OCI-LY7 (cell line): ENCODE measurements at regions not wholly inside any gene's neighbourhood (a gene's known extent, or its start where the extent isn't known, plus 50 kb on each side); places are given as distances from the start of the nearest gene placed in this dataset.

ENCODE experiments used
- EZH2phosphoT487 ChIP-seq: fragments of 200-600 bp; sonication (generic); IDR thresholded peaks from 2 replicates; pipeline ENCODE4 v1.6.1; 2018; ENCODE audit warnings: low read depth, borderline replicate concordance, mild to moderate bottlenecking, mixed run types, antibody characterized with exemption, low read length, moderate library complexity, mixed read lengths
- TF ChIP-seq, protein P1 (sequence below): fragments of 200-600 bp; sonication (generic); conservative IDR thresholded peaks from 2 replicates; pipeline ENCODE4 v1.5.1; 2014; ENCODE audit warnings: mild to moderate bottlenecking, antibody characterized with exemption, low read length, moderate library complexity, mixed read lengths

GRCh38 chr17:77437017-77437416 lies 296.2 kb downstream of the SEC14L1 start:
- TF ChIP-seq, protein P1, sequence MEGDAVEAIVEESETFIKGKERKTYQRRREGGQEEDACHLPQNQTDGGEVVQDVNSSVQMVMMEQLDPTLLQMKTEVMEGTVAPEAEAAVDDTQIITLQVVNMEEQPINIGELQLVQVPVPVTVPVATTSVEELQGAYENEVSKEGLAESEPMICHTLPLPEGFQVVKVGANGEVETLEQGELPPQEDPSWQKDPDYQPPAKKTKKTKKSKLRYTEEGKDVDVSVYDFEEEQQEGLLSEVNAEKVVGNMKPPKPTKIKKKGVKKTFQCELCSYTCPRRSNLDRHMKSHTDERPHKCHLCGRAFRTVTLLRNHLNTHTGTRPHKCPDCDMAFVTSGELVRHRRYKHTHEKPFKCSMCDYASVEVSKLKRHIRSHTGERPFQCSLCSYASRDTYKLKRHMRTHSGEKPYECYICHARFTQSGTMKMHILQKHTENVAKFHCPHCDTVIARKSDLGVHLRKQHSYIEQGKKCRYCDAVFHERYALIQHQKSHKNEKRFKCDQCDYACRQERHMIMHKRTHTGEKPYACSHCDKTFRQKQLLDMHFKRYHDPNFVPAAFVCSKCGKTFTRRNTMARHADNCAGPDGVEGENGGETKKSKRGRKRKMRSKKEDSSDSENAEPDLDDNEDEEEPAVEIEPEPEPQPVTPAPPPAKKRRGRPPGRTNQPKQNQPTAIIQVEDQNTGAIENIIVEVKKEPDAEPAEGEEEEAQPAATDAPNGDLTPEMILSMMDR = 0 out of 2 replicates have a peak, but pooled peaks have one; percentile 26
- TF ChIP-seq EZH2phosphoT487 = no peak
